ENCODE measurements at regions not wholly inside any gene's neighbourhood (a gene's known extent, or its start where the extent isn't known, plus 50 kb on each side); places are given as distances from the start of the nearest gene placed in this dataset.
A peak's percentile ranks its signal among the peaks of the same experiment; 100 is the strongest.

- Histone ChIP-seq H3K9me3 (ENCODE audit: insufficient read depth, low read length) (peaks cover 8% of the 10 kb centered on the region; the same call in 1 of the 2 replicates), H3K9ac (ENCODE audit: insufficient read length, low read depth) (no peak overlapping the region), H3K36me3 (ENCODE audit: insufficient read depth, insufficient read length, low read length) (no peaks in the 10 kb centered on the region), H3K4me1 (ENCODE audit: insufficient read depth, insufficient read length) (peaks cover 2% of the 10 kb centered on the region), H3K4me3 (ENCODE audit: insufficient read length, low read depth) (no peak overlapping the region), H3K27me3 (ENCODE audit: insufficient read depth, insufficient read length) (no peaks in the 10 kb centered on the region)
- TF ChIP-seq YY1 (IDR thresholded peaks at IDR 0.05; ENCODE audit: insufficient read depth, insufficient read length), result no peak
- no peak for DNase-seq (ENCODE audit: low read depth, low spot score)
Observed at GRCh38 chr1:212504171-212504803, 71.6 kb downstream of the NENF start.

DNA sequence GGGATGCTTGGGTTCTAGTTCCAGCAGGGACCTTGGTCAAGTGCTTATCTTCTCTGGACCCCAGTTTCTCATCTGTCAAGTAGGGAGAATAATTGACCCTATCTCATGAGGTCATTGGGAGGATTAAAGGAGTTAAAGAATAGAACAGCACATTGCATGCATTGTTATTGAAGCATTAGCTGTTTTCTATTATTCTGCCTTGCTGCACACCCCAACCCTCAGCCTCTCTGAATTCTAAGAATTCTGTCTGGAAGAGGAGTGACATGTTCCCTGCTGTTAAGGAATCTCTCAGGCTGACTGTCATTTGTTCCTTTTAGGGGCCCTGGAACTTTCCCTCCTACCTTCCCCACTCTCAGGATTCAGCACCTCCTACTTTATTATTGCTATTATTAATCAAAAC is 73.9 kb downstream of the NENF start:
- Histone ChIP-seq H3K27me3 (ENCODE audit: insufficient read depth, insufficient read length) (no peaks in the 10 kb centered on the region), H3K9me3 (ENCODE audit: insufficient read depth, low read length) (peaks cover 8% of the 10 kb centered on the region; the same call in 1 of the 2 replicates), H3K4me3 (ENCODE audit: insufficient read length, low read depth) (no peak overlapping the region), H3K9ac (ENCODE audit: insufficient read length, low read depth) (no peak overlapping the region), H3K4me1 (ENCODE audit: insufficient read depth, insufficient read length) (peaks cover 2% of the 10 kb centered on the region), H3K36me3 (ENCODE audit: insufficient read depth, insufficient read length, low read length) (no peaks in the 10 kb centered on the region)
- peak; percentile 55 for DNase-seq (ENCODE audit: low read depth, low spot score)
- TF ChIP-seq YY1 (IDR thresholded peaks at IDR 0.05; ENCODE audit: insufficient read depth, insufficient read length) (no peak), SUZ12 (IDR thresholded peaks at IDR 0.05; ENCODE audit: extremely low read depth, insufficient read depth, insufficient read length) (no peak), ZNF274 (IDR thresholded peaks at IDR 0.05; ENCODE audit: low read depth, low read length) (no peak)

DNA sequence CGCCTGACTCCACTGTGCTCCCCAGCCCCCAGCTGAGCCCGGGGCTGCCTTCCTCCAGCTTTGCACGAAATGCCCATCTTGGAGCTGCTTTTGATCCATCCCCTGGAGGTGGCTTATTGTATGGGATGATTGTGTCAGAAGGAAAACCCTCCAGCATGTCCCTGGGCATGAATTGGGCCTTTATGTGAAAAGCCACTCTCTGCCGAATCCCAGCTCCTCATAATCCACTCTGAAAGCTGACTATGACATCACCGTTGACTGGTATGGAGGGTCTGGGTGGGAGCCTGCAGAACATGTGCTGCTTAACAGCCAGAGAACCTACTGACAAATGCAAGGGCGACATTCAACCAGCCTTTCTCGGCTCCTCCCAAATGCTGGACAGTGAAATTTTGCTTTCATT is 74.6 kb downstream of the NENF start:
- TF ChIP-seq YY1 (IDR thresholded peaks at IDR 0.05; ENCODE audit: insufficient read depth, insufficient read length) (no peak), ZNF274 (IDR thresholded peaks at IDR 0.05; ENCODE audit: low read depth, low read length) (no peak)
- Histone ChIP-seq H3K4me1 (ENCODE audit: insufficient read depth, insufficient read length) (peaks cover 2% of the 10 kb centered on the region), H3K36me3 (ENCODE audit: insufficient read depth, insufficient read length, low read length) (no peaks in the 10 kb centered on the region)

DNA sequence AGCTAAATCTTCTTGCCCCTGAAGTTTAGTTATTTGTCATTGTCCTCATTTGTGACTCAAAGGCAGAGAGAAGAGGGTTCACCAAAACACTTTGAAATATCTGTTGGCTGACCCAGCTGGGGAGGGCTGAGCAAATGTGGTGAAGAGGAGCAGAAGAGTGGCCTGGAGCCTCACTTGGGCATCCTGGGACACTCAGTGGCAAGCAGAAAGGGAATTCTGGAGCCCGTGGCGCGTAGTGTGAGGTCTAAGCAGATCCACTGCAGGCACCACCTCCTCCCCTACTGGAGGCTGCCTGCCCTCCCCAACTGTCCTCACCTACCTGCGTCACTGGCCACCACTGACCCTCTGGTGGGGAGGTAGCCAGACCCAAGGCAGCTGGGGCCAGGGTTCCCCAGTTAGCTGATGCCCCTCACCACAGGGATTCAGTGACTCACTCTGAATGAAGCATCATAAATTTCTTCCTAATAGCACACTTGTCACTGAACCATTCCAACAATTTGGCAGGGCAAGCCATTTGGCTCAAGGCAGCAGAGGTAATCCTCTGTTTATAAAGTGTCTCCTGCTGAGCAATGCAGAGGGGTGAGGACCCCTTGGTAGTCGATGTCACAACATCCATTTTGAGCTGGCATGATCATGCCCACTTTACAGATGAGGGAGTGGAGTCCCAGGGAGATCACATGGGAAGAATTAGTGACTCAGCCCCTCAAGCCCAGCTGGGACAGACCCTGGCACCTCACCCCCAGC is 80.3 kb downstream of the NENF start:
- no peak for TF ChIP-seq ZNF274 (IDR thresholded peaks at IDR 0.05; ENCODE audit: low read depth, low read length)
- no peak for TF ChIP-seq YY1 (IDR thresholded peaks at IDR 0.05; ENCODE audit: insufficient read depth, insufficient read length)
- TF ChIP-seq SUZ12 (IDR thresholded peaks at IDR 0.05; ENCODE audit: extremely low read depth, insufficient read depth, insufficient read length), result no peak
- Histone ChIP-seq H3K36me3 (ENCODE audit: insufficient read depth, insufficient read length, low read length) (no peaks in the 10 kb centered on the region), H3K4me3 (ENCODE audit: insufficient read length, low read depth) (no peak overlapping the region), H3K9me3 (ENCODE audit: insufficient read depth, low read length) (no peaks in the 10 kb centered on the region), H3K4me1 (ENCODE audit: insufficient read depth, insufficient read length) (peaks cover 19% of the 10 kb centered on the region), H3K27me3 (ENCODE audit: insufficient read depth, insufficient read length) (peaks cover 7% of the 10 kb centered on the region), H3K9ac (ENCODE audit: insufficient read length, low read depth) (no peak overlapping the region)
- DNase-seq (ENCODE audit: low read depth, low spot score), result no peak

More for the DNA sequence above, 74.6 kb downstream of the NENF start:
- no peak for DNase-seq (ENCODE audit: low read depth, low spot score)
- H3K9ac ChIP-seq (ENCODE audit: insufficient read length, low read depth), result no peak overlapping the region
- H3K9me3 ChIP-seq (ENCODE audit: insufficient read depth, low read length), result peaks cover 8% of the 10 kb centered on the region; the same call in 1 of the 2 replicates
- H3K27me3 ChIP-seq (ENCODE audit: insufficient read depth, insufficient read length), result no peaks in the 10 kb centered on the region
- H3K4me3 ChIP-seq (ENCODE audit: insufficient read length, low read depth), result no peak overlapping the region

- peaks cover 19% of the 10 kb centered on the region for H3K4me1 ChIP-seq (ENCODE audit: insufficient read depth, insufficient read length)
- H3K9ac ChIP-seq (ENCODE audit: insufficient read length, low read depth), result no peak overlapping the region
- DNase-seq (ENCODE audit: low read depth, low spot score), result no peak
- TF ChIP-seq SUZ12 (IDR thresholded peaks at IDR 0.05; ENCODE audit: extremely low read depth, insufficient read depth, insufficient read length), result no peak
- TF ChIP-seq YY1 (IDR thresholded peaks at IDR 0.05; ENCODE audit: insufficient read depth, insufficient read length), result no peak
- TF ChIP-seq ZNF274 (IDR thresholded peaks at IDR 0.05; ENCODE audit: low read depth, low read length), result no peak
- H3K36me3 ChIP-seq (ENCODE audit: insufficient read depth, insufficient read length, low read length), result no peaks in the 10 kb centered on the region
- no peaks in the 10 kb centered on the region for H3K9me3 ChIP-seq (ENCODE audit: insufficient read depth, low read length)
- peaks cover 7% of the 10 kb centered on the region for H3K27me3 ChIP-seq (ENCODE audit: insufficient read depth, insufficient read length)
- H3K4me3 ChIP-seq (ENCODE audit: insufficient read length, low read depth), result no peak overlapping the region
Observed at GRCh38 chr1:212513586-212513985, 80.9 kb downstream of the NENF start.

GRCh38 chr1:212514056-212514614 is 81.4 kb downstream of the NENF start:
- Histone ChIP-seq H3K4me1 (ENCODE audit: insufficient read depth, insufficient read length) (peaks cover 23% of the 10 kb centered on the region), H3K27me3 (ENCODE audit: insufficient read depth, insufficient read length) (peaks cover 7% of the 10 kb centered on the region), H3K9ac (ENCODE audit: insufficient read length, low read depth) (peak overlapping the region; percentile 45), H3K36me3 (ENCODE audit: insufficient read depth, insufficient read length, low read length) (no peaks in the 10 kb centered on the region), H3K9me3 (ENCODE audit: insufficient read depth, low read length) (no peaks in the 10 kb centered on the region), H3K4me3 (ENCODE audit: insufficient read length, low read depth) (no peak overlapping the region)
- no peak for DNase-seq (ENCODE audit: low read depth, low spot score)
- no peak for TF ChIP-seq ZNF274 (IDR thresholded peaks at IDR 0.05; ENCODE audit: low read depth, low read length)
- TF ChIP-seq SUZ12 (IDR thresholded peaks at IDR 0.05; ENCODE audit: extremely low read depth, insufficient read depth, insufficient read length), result no peak
- no peak for TF ChIP-seq YY1 (IDR thresholded peaks at IDR 0.05; ENCODE audit: insufficient read depth, insufficient read length)

- H3K27me3 ChIP-seq (ENCODE audit: insufficient read depth, insufficient read length), result peaks cover 7% of the 10 kb centered on the region
- no peak for DNase-seq (ENCODE audit: low read depth, low spot score)
- H3K9ac ChIP-seq (ENCODE audit: insufficient read length, low read depth), result peak overlapping the region; percentile 25
- no peaks in the 10 kb centered on the region for H3K36me3 ChIP-seq (ENCODE audit: insufficient read depth, insufficient read length, low read length)
- no peak for TF ChIP-seq YY1 (IDR thresholded peaks at IDR 0.05; ENCODE audit: insufficient read depth, insufficient read length)
- TF ChIP-seq ZNF274 (IDR thresholded peaks at IDR 0.05; ENCODE audit: low read depth, low read length), result no peak
- no peak for TF ChIP-seq SUZ12 (IDR thresholded peaks at IDR 0.05; ENCODE audit: extremely low read depth, insufficient read depth, insufficient read length)
- no peak overlapping the region for H3K4me3 ChIP-seq (ENCODE audit: insufficient read length, low read depth)
- H3K4me1 ChIP-seq (ENCODE audit: insufficient read depth, insufficient read length), result peaks cover 23% of the 10 kb centered on the region
- no peaks in the 10 kb centered on the region for H3K9me3 ChIP-seq (ENCODE audit: insufficient read depth, low read length)
Observed at GRCh38 chr1:212514782-212515181, 82.1 kb downstream of the NENF start.
